ENCODE measurements at regions not wholly inside any gene's neighbourhood (a gene's known extent, or its start where the extent isn't known, plus 50 kb on each side); places are given as distances from the start of the nearest gene placed in this dataset.
"Not testable (repeated sequence)": the region's sequence is repeated elsewhere in the genome, so short reads cannot be mapped to it uniquely, and the experiment has no call there.

DNA sequence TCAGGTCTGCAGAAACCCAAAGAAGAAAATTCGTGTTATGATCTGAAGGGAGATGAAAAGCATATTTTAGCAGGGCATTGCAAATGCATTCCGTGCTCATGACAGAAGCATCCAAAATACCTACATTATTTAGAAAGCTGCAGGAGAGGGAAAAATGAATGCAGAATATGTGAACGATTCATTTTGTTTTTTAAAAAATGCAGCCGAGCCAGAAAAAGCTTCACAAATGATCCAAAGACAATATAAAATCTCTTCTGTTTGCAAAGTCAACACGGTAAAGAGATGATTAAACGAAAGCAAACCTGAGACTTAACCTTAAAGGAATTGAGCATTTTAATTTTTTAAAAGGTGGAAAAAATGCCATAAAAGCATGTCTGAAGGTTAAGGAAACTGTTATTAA is 136.1 kb upstream of the SULF2 start:
- TF ChIP-seq, protein P1, sequence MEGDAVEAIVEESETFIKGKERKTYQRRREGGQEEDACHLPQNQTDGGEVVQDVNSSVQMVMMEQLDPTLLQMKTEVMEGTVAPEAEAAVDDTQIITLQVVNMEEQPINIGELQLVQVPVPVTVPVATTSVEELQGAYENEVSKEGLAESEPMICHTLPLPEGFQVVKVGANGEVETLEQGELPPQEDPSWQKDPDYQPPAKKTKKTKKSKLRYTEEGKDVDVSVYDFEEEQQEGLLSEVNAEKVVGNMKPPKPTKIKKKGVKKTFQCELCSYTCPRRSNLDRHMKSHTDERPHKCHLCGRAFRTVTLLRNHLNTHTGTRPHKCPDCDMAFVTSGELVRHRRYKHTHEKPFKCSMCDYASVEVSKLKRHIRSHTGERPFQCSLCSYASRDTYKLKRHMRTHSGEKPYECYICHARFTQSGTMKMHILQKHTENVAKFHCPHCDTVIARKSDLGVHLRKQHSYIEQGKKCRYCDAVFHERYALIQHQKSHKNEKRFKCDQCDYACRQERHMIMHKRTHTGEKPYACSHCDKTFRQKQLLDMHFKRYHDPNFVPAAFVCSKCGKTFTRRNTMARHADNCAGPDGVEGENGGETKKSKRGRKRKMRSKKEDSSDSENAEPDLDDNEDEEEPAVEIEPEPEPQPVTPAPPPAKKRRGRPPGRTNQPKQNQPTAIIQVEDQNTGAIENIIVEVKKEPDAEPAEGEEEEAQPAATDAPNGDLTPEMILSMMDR (IDR thresholded peaks at IDR 0.05; ENCODE audit: unreplicated experiment) = no peak
- intact Hi-C loops (cut with micrococcal nuclease) = no loop called here
- DNase-seq (ENCODE audit: unreplicated experiment) = no peak
- Mint-ChIP-seq H3K36me3 (ENCODE audit: insufficient read depth, unreplicated experiment) (no peaks in the 10 kb centered on the region), H3K4me3 (ENCODE audit: unreplicated experiment) (no peak overlapping the region), H3K4me1 (ENCODE audit: insufficient read depth, unreplicated experiment) (peaks cover 22% of the 10 kb centered on the region), H3K27me3 (ENCODE audit: insufficient read depth, unreplicated experiment) (no peaks in the 10 kb centered on the region), H3K27ac (ENCODE audit: low read depth, unreplicated experiment) (no peak overlapping the region), H3K9me3 (ENCODE audit: unreplicated experiment) (peaks cover 34% of the 10 kb centered on the region)
- BruUV-seq (replicated peaks) = no TSS peak
- POLR2A ChIA-PET = interaction anchor here (0.6 to 1.6 kb wide), 4 partner anchors 12 to 169 kb away, joined by 3 to 4 read pairs (median 3); no protein-coding TSS in a partner anchor
- CTCF ChIA-PET = interaction anchor here (0.8 kb wide), 1 partner anchor 12 kb away, joined by 3 read pairs; no protein-coding TSS in a partner anchor

DNA sequence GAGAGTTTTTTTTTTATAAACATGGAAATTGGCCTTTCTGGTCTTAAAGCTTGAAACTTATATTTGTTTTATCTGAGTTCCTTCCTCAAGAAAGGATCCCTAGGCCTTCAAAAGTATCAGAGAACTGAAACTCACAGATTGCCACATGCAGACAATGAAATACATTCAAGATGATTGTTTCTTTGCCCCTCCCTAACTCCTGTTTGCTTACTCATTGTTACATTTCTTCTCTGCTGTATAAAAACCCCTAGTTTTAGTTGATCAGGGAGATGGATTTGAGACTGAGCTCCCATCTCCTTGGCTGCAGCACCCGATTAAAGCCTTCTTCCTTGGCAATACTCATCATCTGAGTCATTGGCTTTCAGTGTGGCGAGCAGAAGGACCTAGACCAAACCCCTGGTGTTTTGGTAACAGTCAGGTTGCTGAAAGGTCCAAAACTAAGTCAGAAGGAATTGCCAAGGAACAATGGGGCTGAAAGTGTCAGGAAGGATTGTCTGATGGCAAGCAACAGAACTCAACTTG is 132.3 kb upstream of the SULF2 start:
- TF ChIP-seq, protein P1 (IDR thresholded peaks at IDR 0.05; ENCODE audit: unreplicated experiment) = no peak
- Mint-ChIP-seq H3K27ac (ENCODE audit: low read depth, unreplicated experiment) (no peak overlapping the region), H3K36me3 (ENCODE audit: insufficient read depth, unreplicated experiment) (no peaks in the 10 kb centered on the region), H3K9me3 (ENCODE audit: unreplicated experiment) (peaks cover 41% of the 10 kb centered on the region), H3K4me1 (ENCODE audit: insufficient read depth, unreplicated experiment) (peaks cover 18% of the 10 kb centered on the region), H3K4me3 (ENCODE audit: unreplicated experiment) (no peak overlapping the region), H3K27me3 (ENCODE audit: insufficient read depth, unreplicated experiment) (no peaks in the 10 kb centered on the region)
- intact Hi-C loops (cut with micrococcal nuclease) = no loop called here
- BruUV-seq (replicated peaks) = no TSS peak
- DNase-seq (ENCODE audit: unreplicated experiment) = no peak
- ChIA-PET CTCF (no interaction called here), POLR2A (interaction anchor here (0.7 to 1.5 kb wide), 4 partner anchors 9 to 85 kb away, joined by 3 to 5 read pairs (median 4); no protein-coding TSS in a partner anchor)

DNA sequence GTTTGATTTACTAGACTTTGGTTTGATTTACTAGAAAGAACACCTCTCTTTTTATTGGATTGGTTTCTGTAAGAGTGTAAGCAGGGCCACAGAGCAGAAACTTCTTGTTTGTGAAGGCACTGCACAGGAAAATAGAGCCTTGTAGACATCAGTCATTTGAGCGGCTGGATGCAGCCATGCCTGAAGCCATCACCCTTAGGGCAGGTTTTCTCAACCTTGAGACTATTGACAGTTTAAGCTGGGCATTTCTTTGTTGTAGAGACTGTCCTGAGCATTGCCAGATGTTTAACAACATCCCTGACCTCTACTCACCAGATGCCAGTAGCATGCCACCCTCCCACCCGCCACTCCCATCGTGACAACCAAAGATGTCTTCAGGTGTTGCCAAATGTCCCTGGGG is 130.2 kb upstream of the SULF2 start:
- ChIA-PET POLR2A (no interaction called here), CTCF (no interaction called here)
- no peak for DNase-seq (ENCODE audit: unreplicated experiment)
- TF ChIP-seq, protein P1 (IDR thresholded peaks at IDR 0.05; ENCODE audit: unreplicated experiment) = no peak
- BruUV-seq (replicated peaks) = no TSS peak
- H3K27me3 Mint-ChIP-seq (ENCODE audit: insufficient read depth, unreplicated experiment) = no peaks in the 10 kb centered on the region
- peaks cover 41% of the 10 kb centered on the region for H3K9me3 Mint-ChIP-seq (ENCODE audit: unreplicated experiment)
- intact Hi-C loops (cut with micrococcal nuclease) = no loop called here
- H3K4me3 Mint-ChIP-seq (ENCODE audit: unreplicated experiment) = no peak overlapping the region
- H3K36me3 Mint-ChIP-seq (ENCODE audit: insufficient read depth, unreplicated experiment) = peaks cover 5% of the 10 kb centered on the region
- H3K4me1 Mint-ChIP-seq (ENCODE audit: insufficient read depth, unreplicated experiment) = peaks cover 34% of the 10 kb centered on the region
- no peak overlapping the region for H3K27ac Mint-ChIP-seq (ENCODE audit: low read depth, unreplicated experiment)

DNA sequence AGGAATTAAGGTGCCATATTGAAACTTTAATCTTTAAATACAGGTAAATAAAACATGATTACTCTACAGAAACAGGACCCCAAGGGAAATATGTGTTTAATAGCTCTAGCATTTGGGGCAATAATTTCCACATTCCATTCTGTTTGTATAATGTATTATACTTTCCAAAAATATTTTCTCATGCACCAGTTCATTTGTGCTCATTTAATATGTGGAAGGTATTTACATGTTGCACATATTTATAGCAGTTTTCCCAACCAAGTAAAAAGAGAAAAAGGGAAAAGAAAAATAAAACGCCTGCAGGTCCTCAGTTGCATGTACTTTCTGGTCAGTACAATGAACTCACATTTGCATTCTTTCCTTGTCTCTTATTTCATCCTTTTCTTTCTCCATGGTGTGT is 129.5 kb upstream of the SULF2 start:
- no TSS peak for BruUV-seq (replicated peaks)
- Mint-ChIP-seq H3K4me1 (ENCODE audit: insufficient read depth, unreplicated experiment) (peaks cover 41% of the 10 kb centered on the region), H3K4me3 (ENCODE audit: unreplicated experiment) (no peak overlapping the region), H3K27ac (ENCODE audit: low read depth, unreplicated experiment) (no peak overlapping the region), H3K27me3 (ENCODE audit: insufficient read depth, unreplicated experiment) (no peaks in the 10 kb centered on the region), H3K36me3 (ENCODE audit: insufficient read depth, unreplicated experiment) (peaks cover 5% of the 10 kb centered on the region), H3K9me3 (ENCODE audit: unreplicated experiment) (peaks cover 38% of the 10 kb centered on the region)
- POLR2A ChIA-PET = no interaction called here
- TF ChIP-seq, protein P1 (IDR thresholded peaks at IDR 0.05; ENCODE audit: unreplicated experiment) = no peak
- CTCF ChIA-PET = no interaction called here
- no peak for DNase-seq (ENCODE audit: unreplicated experiment)
- intact Hi-C loops (cut with micrococcal nuclease) = no loop called here

DNA sequence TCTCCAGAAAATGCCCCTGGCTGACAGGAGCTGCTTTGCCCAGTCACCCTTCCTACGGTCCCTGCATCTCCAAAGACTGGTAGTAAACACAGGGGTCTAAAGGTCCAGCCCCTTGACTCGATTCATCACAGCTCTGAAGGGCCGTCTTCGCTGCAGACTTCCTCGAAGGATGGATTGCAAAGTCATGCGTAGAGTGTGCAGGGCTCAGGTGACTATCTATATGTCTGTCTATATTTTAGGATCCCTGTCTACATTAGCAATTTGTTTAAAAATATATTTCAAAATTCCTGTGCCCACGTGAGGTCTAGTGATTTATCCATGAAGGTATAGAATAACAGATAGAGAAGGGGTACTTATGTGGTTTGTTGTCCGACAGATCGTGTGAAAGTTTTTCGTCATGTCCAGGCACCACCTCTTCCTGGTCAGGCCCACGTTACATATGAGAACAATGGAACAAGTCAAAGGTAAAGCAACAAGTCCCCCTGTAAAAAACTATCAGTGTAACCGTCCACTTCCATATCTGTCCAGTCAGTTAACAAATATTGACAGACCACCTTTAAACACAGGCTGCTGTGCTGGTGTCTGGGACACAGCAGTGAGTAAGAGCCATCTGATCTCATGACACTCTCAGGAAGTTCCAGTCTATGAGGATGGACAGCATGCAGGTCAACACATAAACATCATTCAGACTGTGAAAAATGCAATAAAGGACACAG is 127.7 kb upstream of the SULF2 start:
- CTCF ChIA-PET; DNase-seq (ENCODE audit: unreplicated experiment); H3K36me3 Mint-ChIP-seq (ENCODE audit: insufficient read depth, unreplicated experiment); H3K27me3 Mint-ChIP-seq (ENCODE audit: insufficient read depth, unreplicated experiment); H3K4me3 Mint-ChIP-seq (ENCODE audit: unreplicated experiment); BruUV-seq (replicated peaks); intact Hi-C loops (cut with micrococcal nuclease): not testable (repeated sequence)
- peaks cover 29% of the 10 kb centered on the region for H3K9me3 Mint-ChIP-seq (ENCODE audit: unreplicated experiment)
- peaks cover 56% of the 10 kb centered on the region for H3K4me1 Mint-ChIP-seq (ENCODE audit: insufficient read depth, unreplicated experiment)
- H3K27ac Mint-ChIP-seq (ENCODE audit: low read depth, unreplicated experiment) = peak overlapping the region; percentile 95
- POLR2A ChIA-PET = interaction anchor here (0.7 to 4.9 kb wide), 7 partner anchors 14 to 217 kb away, joined by 3 to 44 read pairs (median 3); no protein-coding TSS in a partner anchor

DNA sequence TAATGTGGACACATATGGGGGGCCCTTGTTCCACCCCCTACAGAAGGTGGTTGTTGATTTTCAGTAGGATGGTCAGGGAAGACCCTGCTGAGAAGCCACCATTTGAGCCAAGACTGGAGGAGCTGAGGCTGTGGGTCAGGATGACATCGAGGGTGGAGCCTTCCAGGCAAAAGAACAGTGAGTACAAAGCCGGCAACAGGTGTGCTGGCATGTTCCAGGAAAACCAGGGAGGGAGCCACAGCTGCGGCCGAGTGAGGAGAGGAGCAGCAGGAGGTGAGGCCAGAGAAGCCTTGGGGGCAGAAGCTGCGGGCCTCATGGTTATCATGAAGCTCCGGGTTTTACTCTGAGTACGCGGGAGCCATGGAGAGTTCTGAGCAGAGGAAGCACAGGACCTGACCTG is 126.9 kb upstream of the SULF2 start:
- CTCF ChIA-PET; intact Hi-C loops (cut with micrococcal nuclease); BruUV-seq (replicated peaks); H3K36me3 Mint-ChIP-seq (ENCODE audit: insufficient read depth, unreplicated experiment); H3K27me3 Mint-ChIP-seq (ENCODE audit: insufficient read depth, unreplicated experiment): not testable (repeated sequence)
- peaks cover 59% of the 10 kb centered on the region for H3K4me1 Mint-ChIP-seq (ENCODE audit: insufficient read depth, unreplicated experiment)
- peak; percentile 34 for DNase-seq (ENCODE audit: unreplicated experiment)
- peak overlapping the region; percentile 95 for H3K27ac Mint-ChIP-seq (ENCODE audit: low read depth, unreplicated experiment)
- POLR2A ChIA-PET = interaction anchor here (0.7 to 4.9 kb wide), 7 partner anchors 15 to 216 kb away, joined by 3 to 44 read pairs (median 3); no protein-coding TSS in a partner anchor
- H3K9me3 Mint-ChIP-seq (ENCODE audit: unreplicated experiment) = peaks cover 21% of the 10 kb centered on the region
- peak overlapping the region; percentile 54 for H3K4me3 Mint-ChIP-seq (ENCODE audit: unreplicated experiment)

All from MCF 10A (cell line).